K562 (cell line): ENCODE measurements at regions not wholly inside any gene's neighbourhood (a gene's known extent, or its start where the extent isn't known, plus 50 kb on each side); places are given as distances from the start of the nearest gene placed in this dataset.

Experiments
- ARID1B ChIP-seq: fragments of 450-650 bp; IDR thresholded peaks from 2 replicates; pipeline ENCODE4 v1.6.1; 2016; ENCODE audit warnings: antibody characterized with exemption, mild to moderate bottlenecking, inconsistent platforms
- ELF4 ChIP-seq: fragments of 450-650 bp; formaldehyde crosslinking; IDR thresholded peaks from 2 replicates; pipeline ENCODE4 v1.4.0; 2022; ENCODE audit warnings: missing genetic modification characterization
- RFX5 ChIP-seq: IDR thresholded peaks from 2 replicates; pipeline ENCODE4 v1.6.1; 2011; ENCODE audit warnings: low read depth, mild to moderate bottlenecking, improper control_type of control experiment, low read length
- TF ChIP-seq, protein P1 (sequence below): fragments of 450-650 bp; IDR thresholded peaks from 2 replicates; pipeline ENCODE4 v1.6.1; 2017; ENCODE audit warnings: mild to moderate bottlenecking, moderate library complexity
- TF ChIP-seq, protein P2 (sequence below): fragments of 250-450 bp; sonication (Bioruptor Pico); IDR thresholded peaks from 2 replicates; pipeline ENCODE4 v1.5.0; 2020; ENCODE audit warnings: mild to moderate bottlenecking, borderline replicate concordance

DNA sequence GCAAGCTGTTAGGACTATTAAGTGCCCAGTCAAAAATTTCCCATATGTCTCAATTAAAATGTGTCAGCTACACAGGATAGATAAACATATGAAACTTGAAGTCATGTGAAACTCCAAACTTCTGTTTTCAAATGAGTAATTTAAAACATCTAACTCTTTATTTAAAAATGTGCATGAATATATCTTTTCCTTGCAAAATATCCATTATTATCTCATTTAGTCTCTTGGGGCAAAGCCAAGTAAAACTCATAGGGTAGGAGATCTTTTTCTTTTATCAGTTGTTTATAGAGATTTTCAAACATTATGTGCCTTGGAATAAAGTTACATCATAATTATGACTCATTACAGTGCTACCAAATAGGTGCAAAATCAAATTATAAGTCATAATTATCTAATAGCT, 2020.1 kb upstream of the PRR20A start:
- no peak for TF ChIP-seq ARID1B
- TF ChIP-seq, protein P1, sequence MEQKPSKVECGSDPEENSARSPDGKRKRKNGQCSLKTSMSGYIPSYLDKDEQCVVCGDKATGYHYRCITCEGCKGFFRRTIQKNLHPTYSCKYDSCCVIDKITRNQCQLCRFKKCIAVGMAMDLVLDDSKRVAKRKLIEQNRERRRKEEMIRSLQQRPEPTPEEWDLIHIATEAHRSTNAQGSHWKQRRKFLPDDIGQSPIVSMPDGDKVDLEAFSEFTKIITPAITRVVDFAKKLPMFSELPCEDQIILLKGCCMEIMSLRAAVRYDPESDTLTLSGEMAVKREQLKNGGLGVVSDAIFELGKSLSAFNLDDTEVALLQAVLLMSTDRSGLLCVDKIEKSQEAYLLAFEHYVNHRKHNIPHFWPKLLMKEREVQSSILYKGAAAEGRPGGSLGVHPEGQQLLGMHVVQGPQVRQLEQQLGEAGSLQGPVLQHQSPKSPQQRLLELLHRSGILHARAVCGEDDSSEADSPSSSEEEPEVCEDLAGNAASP: no peak
- TF ChIP-seq RFX5: no peak
- no peak for TF ChIP-seq ELF4 (CRISPR knock-in tag)
- TF ChIP-seq, protein P2, sequence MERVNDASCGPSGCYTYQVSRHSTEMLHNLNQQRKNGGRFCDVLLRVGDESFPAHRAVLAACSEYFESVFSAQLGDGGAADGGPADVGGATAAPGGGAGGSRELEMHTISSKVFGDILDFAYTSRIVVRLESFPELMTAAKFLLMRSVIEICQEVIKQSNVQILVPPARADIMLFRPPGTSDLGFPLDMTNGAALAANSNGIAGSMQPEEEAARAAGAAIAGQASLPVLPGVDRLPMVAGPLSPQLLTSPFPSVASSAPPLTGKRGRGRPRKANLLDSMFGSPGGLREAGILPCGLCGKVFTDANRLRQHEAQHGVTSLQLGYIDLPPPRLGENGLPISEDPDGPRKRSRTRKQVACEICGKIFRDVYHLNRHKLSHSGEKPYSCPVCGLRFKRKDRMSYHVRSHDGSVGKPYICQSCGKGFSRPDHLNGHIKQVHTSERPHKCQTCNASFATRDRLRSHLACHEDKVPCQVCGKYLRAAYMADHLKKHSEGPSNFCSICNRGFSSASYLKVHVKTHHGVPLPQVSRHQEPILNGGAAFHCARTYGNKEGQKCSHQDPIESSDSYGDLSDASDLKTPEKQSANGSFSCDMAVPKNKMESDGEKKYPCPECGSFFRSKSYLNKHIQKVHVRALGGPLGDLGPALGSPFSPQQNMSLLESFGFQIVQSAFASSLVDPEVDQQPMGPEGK: no peak
